ENCODE measurements at regions not wholly inside any gene's neighbourhood (a gene's known extent, or its start where the extent isn't known, plus 50 kb on each side); places are given as distances from the start of the nearest gene placed in this dataset.

GRCh38 chr4:136150046-136150445 is 1382.2 kb downstream of the PCDH18 start (continued):
- TF ChIP-seq MEF2B (IDR thresholded peaks at IDR 0.05; ENCODE audit: partially characterized antibody, poor library complexity, severe bottlenecking), result no peak
- no peak for TF ChIP-seq KLF5 (IDR thresholded peaks at IDR 0.05; ENCODE audit: partially characterized antibody)

GRCh38 chr4:136136601-136137000 is 1395.7 kb downstream of the PCDH18 start:
- BruUV-seq (replicated peaks), result no TSS peak
- 12% methylated on average over 3 of the region's 3 CpGs for WGBS (ENCODE audit: insufficient coverage, insufficient replicate concordance, low lambda C conversion rate, missing lambda C conversion rate)
- CTCF ChIA-PET, result no interaction called here
- no peak for FAIRE-seq
- no peak for TF ChIP-seq EGR1 (IDR thresholded peaks at IDR 0.05; ENCODE audit: borderline replicate concordance in 1 of 2, low read depth in 2 of 2, low read length in 2 of 2)
- no peak for TF ChIP-seq ZNF217 (IDR thresholded peaks at IDR 0.05)
- TF ChIP-seq TCF7 (IDR thresholded peaks at IDR 0.05; ENCODE audit: borderline replicate concordance), result no peak
- TF ChIP-seq ATF3 (IDR thresholded peaks at IDR 0.05; ENCODE audit: borderline replicate concordance, extremely low read depth, low read depth, low read length), result no peak
- no peak for TF ChIP-seq ZNF207 (IDR thresholded peaks at IDR 0.05; ENCODE audit: borderline replicate concordance)
- no peak for TF ChIP-seq ZNF592 (IDR thresholded peaks at IDR 0.05)
- RAD21 ChIA-PET (ENCODE audit: unreplicated experiment), result no interaction called here
- in situ Hi-C loops (cut with MboI), result no loop called here
- no peak overlapping the region for H2AFZ ChIP-seq (ENCODE audit: control insufficient read depth, low read depth, low read length)
- no peaks in the 10 kb centered on the region for H3K27me3 ChIP-seq (replicated peaks in 1 of 2; ENCODE audit: control insufficient read depth in 2 of 2, insufficient read depth in 2 of 2, low read length in 1 of 2)
- H3K9me3 ChIP-seq (replicated peaks; ENCODE audit: control insufficient read depth, insufficient read depth, low read length), result no peaks in the 10 kb centered on the region
- POLR2A ChIA-PET, result no interaction called here
- no peak overlapping the region for H3K4me2 ChIP-seq (ENCODE audit: control insufficient read depth, insufficient read depth)
- no peak overlapping the region for H3K9ac ChIP-seq (ENCODE audit: control insufficient read depth, insufficient read depth, low read length)
- H3K36me3 ChIP-seq (ENCODE audit: control insufficient read depth in 2 of 2, insufficient read depth in 2 of 2, low read length in 1 of 2), result no peaks in the 10 kb centered on the region
- H3K79me2 ChIP-seq (ENCODE audit: control insufficient read depth, insufficient read depth, low read length), result no peaks in the 10 kb centered on the region
- no peak for ATAC-seq
- no peak overlapping the region for H3K27ac ChIP-seq (ENCODE audit: control insufficient read depth, insufficient read depth)
- SMC1A ChIA-PET (ENCODE audit: uncharacterized antibody, unreplicated experiment), result no interaction called here
- H3K4me3 ChIP-seq, result no peak overlapping the region
- intact Hi-C loops (cut with micrococcal nuclease; ENCODE audit: unreplicated experiment), result no loop called here
- H3K4me1 ChIP-seq (ENCODE audit: control insufficient read depth, insufficient read depth, low read length), result no peaks in the 10 kb centered on the region
- DNase-seq (ENCODE audit: low read depth, low spot score), result no peak
- H4K20me1 ChIP-seq (ENCODE audit: control insufficient read depth, insufficient read depth), result no peaks in the 10 kb centered on the region
